Kidney epithelial cell (primary cell): ENCODE measurements at regions not wholly inside any gene's neighbourhood (a gene's known extent, or its start where the extent isn't known, plus 50 kb on each side); places are given as distances from the start of the nearest gene placed in this dataset.

Experiments used
- DNase-seq: peaks from one replicate; pipeline ENCODE4 v3.0.0-alpha.2; 2010; ENCODE audit warnings: low read depth
- H3K27me3 ChIP-seq: 2 replicates; pipeline ENCODE4 v1.6.0; 2011; ENCODE audit warnings: low read length; ENCODE audit not compliant: control insufficient read depth, insufficient read depth
- H3K36me3 ChIP-seq: 2 replicates; pipeline ENCODE4 v1.5.1; 2011; ENCODE audit warnings: low read length; ENCODE audit not compliant: control insufficient read depth, insufficient read depth
- H3K4me3 ChIP-seq: 2 replicates; pipeline ENCODE4 v1.5.1; 2011; ENCODE audit warnings: low read depth, mild to moderate bottlenecking, control low read depth, low read length
- TF ChIP-seq, protein P1 (sequence below): IDR thresholded peaks from 2 replicates; pipeline ENCODE4 v1.5.1; 2011; ENCODE audit warnings: mild to moderate bottlenecking, moderate library complexity, low read length, control low read depth, inconsistent platforms; ENCODE audit not compliant: insufficient read depth, poor library complexity, severe bottlenecking

DNA sequence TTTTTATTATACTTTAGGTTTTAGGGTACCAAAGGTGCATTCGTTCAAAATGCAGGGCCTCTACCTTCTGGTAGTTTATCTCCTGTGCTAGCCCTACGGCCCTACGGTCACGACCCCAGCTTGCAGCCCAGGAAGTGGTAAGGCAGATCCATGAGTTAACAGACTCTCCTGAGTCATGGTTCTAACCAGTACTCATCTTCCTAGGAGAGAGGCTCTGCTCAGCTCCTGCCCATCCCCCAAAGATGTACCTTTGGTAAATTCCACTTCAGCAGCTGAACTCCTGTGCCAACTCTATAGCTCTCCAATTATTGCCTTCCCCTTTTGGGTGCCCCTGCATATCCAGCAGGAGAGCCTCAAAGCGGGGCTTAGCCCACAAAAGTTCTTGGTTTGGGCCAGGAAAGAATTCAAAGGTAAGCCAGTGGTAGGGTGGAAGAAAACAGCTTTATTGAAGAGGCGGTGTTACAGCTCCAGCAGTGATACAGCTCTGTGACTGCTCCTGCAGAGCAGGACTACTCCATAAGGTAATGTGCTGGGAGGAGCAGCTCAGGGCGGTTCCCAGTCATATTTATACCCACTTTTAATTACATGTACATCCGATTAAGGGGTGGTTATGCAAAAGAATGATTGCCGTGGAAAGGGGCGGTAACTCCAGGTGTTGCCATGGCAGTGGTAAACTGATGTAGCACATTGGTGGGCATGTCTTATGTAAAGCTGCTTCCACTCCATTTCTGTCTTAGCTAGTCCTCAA lies 241.4 kb downstream of the PMP22 start:
- Histone ChIP-seq H3K27me3 (no peaks in the 10 kb centered on the region), H3K36me3 (no peaks in the 10 kb centered on the region), H3K4me3 (no peak overlapping the region)
- DNase-seq: no peak
- TF ChIP-seq, protein P1, sequence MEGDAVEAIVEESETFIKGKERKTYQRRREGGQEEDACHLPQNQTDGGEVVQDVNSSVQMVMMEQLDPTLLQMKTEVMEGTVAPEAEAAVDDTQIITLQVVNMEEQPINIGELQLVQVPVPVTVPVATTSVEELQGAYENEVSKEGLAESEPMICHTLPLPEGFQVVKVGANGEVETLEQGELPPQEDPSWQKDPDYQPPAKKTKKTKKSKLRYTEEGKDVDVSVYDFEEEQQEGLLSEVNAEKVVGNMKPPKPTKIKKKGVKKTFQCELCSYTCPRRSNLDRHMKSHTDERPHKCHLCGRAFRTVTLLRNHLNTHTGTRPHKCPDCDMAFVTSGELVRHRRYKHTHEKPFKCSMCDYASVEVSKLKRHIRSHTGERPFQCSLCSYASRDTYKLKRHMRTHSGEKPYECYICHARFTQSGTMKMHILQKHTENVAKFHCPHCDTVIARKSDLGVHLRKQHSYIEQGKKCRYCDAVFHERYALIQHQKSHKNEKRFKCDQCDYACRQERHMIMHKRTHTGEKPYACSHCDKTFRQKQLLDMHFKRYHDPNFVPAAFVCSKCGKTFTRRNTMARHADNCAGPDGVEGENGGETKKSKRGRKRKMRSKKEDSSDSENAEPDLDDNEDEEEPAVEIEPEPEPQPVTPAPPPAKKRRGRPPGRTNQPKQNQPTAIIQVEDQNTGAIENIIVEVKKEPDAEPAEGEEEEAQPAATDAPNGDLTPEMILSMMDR: no peak

DNA sequence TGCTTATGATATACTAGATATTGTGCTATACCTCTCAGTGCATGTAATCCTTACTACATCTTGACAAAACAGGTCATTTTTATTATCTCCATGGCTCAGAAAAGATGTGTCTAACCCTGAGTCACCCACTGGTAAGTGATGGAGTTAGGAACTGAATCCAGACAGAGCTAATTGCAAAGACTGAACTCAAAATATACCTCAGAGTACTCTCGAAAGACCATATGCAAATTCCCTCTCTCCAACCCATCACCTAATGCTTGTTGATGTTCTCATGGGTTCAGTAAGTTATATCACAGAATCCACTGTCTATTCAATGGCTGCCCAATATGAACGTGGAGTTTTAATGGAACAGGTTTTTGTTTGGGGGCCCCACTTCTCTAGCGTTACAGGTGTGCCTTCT lies 246.0 kb downstream of the PMP22 start:
- H3K4me3 ChIP-seq: no peak overlapping the region
- DNase-seq: no peak
- TF ChIP-seq, protein P1: no peak
- H3K27me3 ChIP-seq: no peaks in the 10 kb centered on the region
- no peaks in the 10 kb centered on the region for H3K36me3 ChIP-seq

DNA sequence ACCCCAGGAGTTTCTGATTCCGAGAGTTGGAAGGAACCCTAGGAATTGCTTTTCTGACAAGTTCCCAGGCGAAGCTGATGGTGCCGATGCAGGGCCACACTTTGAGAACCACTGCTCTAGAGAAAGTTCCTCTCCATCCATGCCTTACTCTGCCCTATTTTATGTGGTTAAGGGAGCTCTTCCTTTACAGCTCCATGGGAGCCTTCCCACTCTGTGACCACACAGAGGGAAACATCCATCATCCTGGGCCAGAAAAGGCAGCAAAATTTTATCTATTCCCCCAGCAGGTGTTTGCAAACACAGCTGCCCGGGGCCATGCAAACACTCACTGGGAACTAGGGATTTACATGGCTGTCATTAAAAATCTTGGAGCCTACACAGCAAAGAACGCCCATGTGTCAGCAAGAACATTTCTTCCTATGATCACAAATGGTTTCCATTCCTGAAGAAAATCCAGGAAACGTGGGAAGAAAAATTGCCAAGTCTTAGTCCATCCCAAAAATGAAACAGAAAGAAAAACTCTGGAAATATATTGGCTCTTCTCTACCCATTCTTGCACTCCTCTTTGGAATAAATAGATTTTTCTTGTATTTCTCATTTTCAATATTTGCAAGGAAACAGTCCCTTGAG lies 252.7 kb downstream of the PMP22 start:
- no peaks in the 10 kb centered on the region for H3K36me3 ChIP-seq
- DNase-seq: no peak
- no peak overlapping the region for H3K4me3 ChIP-seq
- H3K27me3 ChIP-seq: no peaks in the 10 kb centered on the region
- TF ChIP-seq, protein P1: no peak

DNA sequence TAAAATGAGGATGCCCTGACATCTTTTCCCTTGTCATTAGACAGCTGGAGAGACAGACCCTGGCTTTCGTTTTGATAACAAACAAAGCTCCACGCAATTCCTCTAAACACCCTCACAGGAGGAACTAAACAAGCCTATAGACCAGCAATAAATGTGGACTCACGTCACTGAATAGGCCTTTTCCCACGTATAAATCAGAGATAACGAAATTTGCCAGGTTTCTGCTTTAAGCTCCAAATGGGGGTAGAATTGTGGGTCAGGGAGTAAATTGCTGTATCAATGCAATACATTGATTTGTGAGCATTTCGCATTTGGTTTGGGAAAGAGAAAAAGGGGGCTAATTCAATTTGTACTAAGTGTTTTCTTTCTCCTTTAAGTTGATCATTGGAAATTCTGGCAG lies 256.0 kb downstream of the PMP22 start:
- no peaks in the 10 kb centered on the region for H3K36me3 ChIP-seq
- TF ChIP-seq, protein P1: no peak
- DNase-seq: no peak
- no peaks in the 10 kb centered on the region for H3K27me3 ChIP-seq
- H3K4me3 ChIP-seq: no peak overlapping the region

DNA sequence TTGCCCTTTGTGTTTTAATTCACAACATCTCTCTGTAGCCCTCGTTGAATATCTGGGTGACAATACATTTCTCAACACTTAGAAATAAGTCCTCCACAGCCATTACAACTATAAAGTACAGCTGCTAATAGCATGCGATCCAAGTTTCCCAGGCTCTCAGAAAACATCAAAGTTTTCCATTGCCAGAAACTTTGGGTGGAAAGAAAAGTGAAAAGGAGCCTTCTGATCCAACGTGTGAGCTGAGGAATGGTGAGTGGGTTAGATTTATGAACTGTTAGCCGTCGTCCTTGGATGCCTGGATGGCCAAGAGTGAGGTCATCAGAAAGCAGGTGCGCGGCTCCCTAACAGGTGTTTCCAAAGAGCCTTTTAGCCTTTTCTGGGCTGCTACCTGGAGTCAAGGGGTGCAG lies 258.0 kb downstream of the PMP22 start:
- DNase-seq: no peak
- TF ChIP-seq, protein P1: no peak
- Histone ChIP-seq H3K27me3 (no peaks in the 10 kb centered on the region), H3K36me3 (no peaks in the 10 kb centered on the region), H3K4me3 (no peak overlapping the region)
